ENCODE measurements at regions not wholly inside any gene's neighbourhood (a gene's known extent, or its start where the extent isn't known, plus 50 kb on each side); places are given as distances from the start of the nearest gene placed in this dataset.

GRCh38 chr10:44786286-44786850 lies 124.8 kb upstream of the TMEM72 start:
- H3K27me3 Mint-ChIP-seq (ENCODE audit: low read depth in 3 of 3): peaks cover 0 to 3% (median 2%) of the 10 kb centered on the region in 3 donors
- Histone ChIP-seq H3K9me3 (replicated peaks in 1 of 2; ENCODE audit: control insufficient read depth in 1 of 2, insufficient read depth in 1 of 2, low read length in 2 of 2) (no peaks in the 10 kb centered on the region), H3K27me3 (ENCODE audit: control insufficient read depth in 2 of 2, insufficient read depth in 2 of 2, low read length in 2 of 2) (no peaks in the 10 kb centered on the region), H3K27ac (ENCODE audit: low read depth in 1 of 2, low read length in 2 of 2) (no peak overlapping the region), H3K4me1 (ENCODE audit: control insufficient read depth in 1 of 2, insufficient read depth in 2 of 2, low read length in 2 of 2) (no peaks in the 10 kb centered on the region), H3K4me3 (replicated peaks in 1 of 3; ENCODE audit: low read depth in 2 of 3, low read length in 3 of 3) (no peak overlapping the region), H2AFZ (ENCODE audit: insufficient read depth, low read depth, low read length, poor library complexity, severe bottlenecking) (no peak overlapping the region), H4K20me1 (ENCODE audit: insufficient read depth, low read length) (no peaks in the 10 kb centered on the region), H3K9ac (ENCODE audit: insufficient read depth, low read length, poor library complexity, severe bottlenecking) (no peak overlapping the region), H3K79me2 (ENCODE audit: insufficient read depth, low read length) (no peaks in the 10 kb centered on the region), H3K36me3 (replicated peaks in 1 of 2; ENCODE audit: control insufficient read depth in 1 of 2, insufficient read depth in 2 of 2, low read length in 2 of 2) (no peaks in the 10 kb centered on the region), H3K4me2 (replicated peaks; ENCODE audit: extremely low read depth, low read length, poor library complexity, severe bottlenecking) (no peak overlapping the region)
- H3K27ac Mint-ChIP-seq: no peak overlapping the region
- peaks cover 0 to 2% (median 0%) of the 10 kb centered on the region in 7 donors for H3K9me3 Mint-ChIP-seq
- DNase-seq: no peak
- no peak overlapping the region for H3K4me3 Mint-ChIP-seq
- intact Hi-C loops (cut with micrococcal nuclease): no loop called here
- H3K36me3 Mint-ChIP-seq: no peaks in the 10 kb centered on the region
- TF ChIP-seq CTCF (IDR thresholded peaks at IDR 0.05): no peak
- 88% methylated on average over 4 of the region's 7 CpGs for WGBS (ENCODE audit: insufficient coverage)
- no peaks in the 10 kb centered on the region for H3K4me1 Mint-ChIP-seq

GRCh38 chr10:44787480-44788075 lies 123.6 kb upstream of the TMEM72 start:
- H3K36me3 Mint-ChIP-seq: no peaks in the 10 kb centered on the region
- no peak overlapping the region for H3K4me2 ChIP-seq (replicated peaks; ENCODE audit: extremely low read depth, low read length, poor library complexity, severe bottlenecking)
- no peak overlapping the region for H2AFZ ChIP-seq (ENCODE audit: insufficient read depth, low read depth, low read length, poor library complexity, severe bottlenecking)
- no peak for TF ChIP-seq CTCF (IDR thresholded peaks at IDR 0.05)
- no peak overlapping the region for H3K27ac ChIP-seq (ENCODE audit: low read depth in 1 of 2, low read length in 2 of 2)
- H3K4me3 ChIP-seq (replicated peaks in 1 of 3; ENCODE audit: low read depth in 2 of 3, low read length in 3 of 3): no peak overlapping the region
- no peaks in the 10 kb centered on the region for H3K36me3 ChIP-seq (replicated peaks in 1 of 2; ENCODE audit: control insufficient read depth in 1 of 2, insufficient read depth in 2 of 2, low read length in 2 of 2)
- H3K27me3 Mint-ChIP-seq (ENCODE audit: low read depth in 3 of 3): peaks cover 0 to 2% (median 1%) of the 10 kb centered on the region in 3 donors
- H4K20me1 ChIP-seq (ENCODE audit: insufficient read depth, low read length): no peaks in the 10 kb centered on the region
- no peaks in the 10 kb centered on the region for H3K27me3 ChIP-seq (ENCODE audit: control insufficient read depth in 2 of 2, insufficient read depth in 2 of 2, low read length in 2 of 2)
- H3K4me1 Mint-ChIP-seq: no peaks in the 10 kb centered on the region
- H3K9me3 ChIP-seq (replicated peaks in 1 of 2; ENCODE audit: control insufficient read depth in 1 of 2, insufficient read depth in 1 of 2, low read length in 2 of 2): no peaks in the 10 kb centered on the region
- peaks cover 0 to 2% (median 0%) of the 10 kb centered on the region in 7 donors for H3K9me3 Mint-ChIP-seq
- no peak overlapping the region for H3K27ac Mint-ChIP-seq
- H3K9ac ChIP-seq (ENCODE audit: insufficient read depth, low read length, poor library complexity, severe bottlenecking): no peak overlapping the region
- no peaks in the 10 kb centered on the region for H3K4me1 ChIP-seq (ENCODE audit: control insufficient read depth in 1 of 2, insufficient read depth in 2 of 2, low read length in 2 of 2)
- no peak for DNase-seq
- H3K79me2 ChIP-seq (ENCODE audit: insufficient read depth, low read length): no peaks in the 10 kb centered on the region
- intact Hi-C loops (cut with micrococcal nuclease): no loop called here
- 90% methylated on average over 2 of the region's 7 CpGs for WGBS (ENCODE audit: insufficient coverage)
- H3K4me3 Mint-ChIP-seq: no peak overlapping the region

Data from CD14-positive monocyte (primary cell).